ENCODE measurements at regions not wholly inside any gene's neighbourhood (a gene's known extent, or its start where the extent isn't known, plus 50 kb on each side); places are given as distances from the start of the nearest gene placed in this dataset.

DNA sequence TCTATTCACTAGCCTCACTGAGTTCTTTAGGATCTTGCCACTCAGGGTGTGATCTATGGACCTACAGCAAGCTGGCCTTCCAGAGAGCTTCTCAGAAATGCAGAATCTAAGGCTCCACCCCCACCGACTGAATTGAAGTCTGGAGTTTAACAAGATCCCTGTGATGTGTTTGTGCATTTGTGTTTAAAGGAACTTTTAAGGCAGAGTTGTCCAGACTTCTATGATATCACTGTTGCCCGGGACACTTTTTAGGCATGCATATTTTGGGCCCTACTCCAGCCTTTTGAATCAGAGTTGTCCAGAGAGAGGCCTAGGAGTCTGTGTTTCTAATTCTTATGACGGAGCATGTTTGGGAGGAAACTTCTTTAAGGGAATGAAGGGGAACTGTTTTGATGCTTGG is 232.3 kb downstream of the QKI start (continued):
- TF ChIP-seq, protein P1, sequence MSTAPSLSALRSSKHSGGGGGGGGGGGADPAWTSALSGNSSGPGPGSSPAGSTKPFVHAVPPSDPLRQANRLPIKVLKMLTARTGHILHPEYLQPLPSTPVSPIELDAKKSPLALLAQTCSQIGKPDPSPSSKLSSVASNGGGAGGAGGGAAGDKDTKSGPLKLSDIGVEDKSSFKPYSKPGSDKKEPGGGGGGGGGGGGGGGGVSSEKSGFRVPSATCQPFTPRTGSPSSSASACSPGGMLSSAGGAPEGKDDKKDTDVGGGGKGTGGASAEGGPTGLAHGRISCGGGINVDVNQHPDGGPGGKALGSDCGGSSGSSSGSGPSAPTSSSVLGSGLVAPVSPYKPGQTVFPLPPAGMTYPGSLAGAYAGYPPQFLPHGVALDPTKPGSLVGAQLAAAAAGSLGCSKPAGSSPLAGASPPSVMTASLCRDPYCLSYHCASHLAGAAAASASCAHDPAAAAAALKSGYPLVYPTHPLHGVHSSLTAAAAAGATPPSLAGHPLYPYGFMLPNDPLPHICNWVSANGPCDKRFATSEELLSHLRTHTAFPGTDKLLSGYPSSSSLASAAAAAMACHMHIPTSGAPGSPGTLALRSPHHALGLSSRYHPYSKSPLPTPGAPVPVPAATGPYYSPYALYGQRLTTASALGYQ (CRISPR knock-in tag; IDR thresholded peaks at IDR 0.05) = no peak
- TF ChIP-seq SMAD9 (CRISPR knock-in tag; IDR thresholded peaks at IDR 0.05) = no peak
- TF ChIP-seq, protein P2, sequence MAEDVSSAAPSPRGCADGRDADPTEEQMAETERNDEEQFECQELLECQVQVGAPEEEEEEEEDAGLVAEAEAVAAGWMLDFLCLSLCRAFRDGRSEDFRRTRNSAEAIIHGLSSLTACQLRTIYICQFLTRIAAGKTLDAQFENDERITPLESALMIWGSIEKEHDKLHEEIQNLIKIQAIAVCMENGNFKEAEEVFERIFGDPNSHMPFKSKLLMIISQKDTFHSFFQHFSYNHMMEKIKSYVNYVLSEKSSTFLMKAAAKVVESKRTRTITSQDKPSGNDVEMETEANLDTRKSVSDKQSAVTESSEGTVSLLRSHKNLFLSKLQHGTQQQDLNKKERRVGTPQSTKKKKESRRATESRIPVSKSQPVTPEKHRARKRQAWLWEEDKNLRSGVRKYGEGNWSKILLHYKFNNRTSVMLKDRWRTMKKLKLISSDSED (CRISPR knock-in tag; IDR thresholded peaks at IDR 0.05) = no peak

DNA sequence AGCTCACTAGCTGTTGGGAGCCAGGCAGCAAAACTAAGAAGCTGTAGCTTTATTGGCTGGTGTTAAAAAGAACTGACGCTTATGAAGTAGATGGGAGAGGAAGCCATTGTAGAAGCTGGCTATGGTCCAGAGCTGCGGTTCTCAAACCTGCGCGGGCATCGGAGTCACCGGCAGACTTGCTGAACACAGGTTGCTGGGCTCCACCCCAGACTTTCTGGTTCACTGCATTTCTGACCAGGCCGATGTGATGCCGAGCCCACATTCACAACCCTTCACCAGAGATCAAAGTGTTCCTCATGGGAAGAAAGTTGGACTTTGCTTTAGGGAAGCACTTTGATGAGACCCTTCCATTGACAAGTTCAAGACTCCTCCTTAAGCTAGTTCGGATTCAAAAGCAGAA is 231.6 kb downstream of the QKI start:
- Histone ChIP-seq H3K4me1 (ENCODE audit: insufficient read depth, low read length) (no peaks in the 10 kb centered on the region), H3K4me3 (replicated peaks in 1 of 3; ENCODE audit: insufficient read depth in 1 of 3, low read depth in 2 of 3, low read length in 3 of 3) (no peak overlapping the region), H3K27me3 (ENCODE audit: control insufficient read depth in 1 of 2, insufficient read depth in 2 of 2, low read length in 2 of 2) (peaks cover 0 to 15% of the 10 kb centered on the region in 2 experiments; a peak in 2 of 5 replicates), H3K36me3 (replicated peaks in 1 of 2; ENCODE audit: control insufficient read depth in 1 of 2, insufficient read depth in 2 of 2, low read length in 2 of 2) (no peaks in the 10 kb centered on the region), H2AFZ (ENCODE audit: low read length) (no peak overlapping the region), H4K20me1 (ENCODE audit: insufficient read depth, low read length) (no peaks in the 10 kb centered on the region), H3K4me2 (ENCODE audit: low read depth, low read length) (no peak overlapping the region), H3K9ac (ENCODE audit: insufficient read depth, low read depth, low read length) (no peak overlapping the region), H3K27ac (ENCODE audit: extremely low read length, insufficient read depth, low read length) (no peak overlapping the region), H3K9me3 (ENCODE audit: low read length) (no peaks in the 10 kb centered on the region), H3K79me2 (ENCODE audit: insufficient read depth, low read length) (no peaks in the 10 kb centered on the region)
- FAIRE-seq (no peak), DNase-seq (ENCODE audit: low spot score) (no peak), ATAC-seq (no peak)
- no peak for TF ChIP-seq NR1H2 (CRISPR knock-in tag; IDR thresholded peaks at IDR 0.05; ENCODE audit: borderline replicate concordance, low read depth)
- no peak for TF ChIP-seq SP140L (CRISPR knock-in tag; IDR thresholded peaks at IDR 0.05; ENCODE audit: borderline replicate concordance)
- TF ChIP-seq RBM22 (optimal IDR thresholded peaks at IDR 0.05; ENCODE audit: low read length) = no peak
- no peak for TF ChIP-seq ZFP36L2 (CRISPR knock-in tag; IDR thresholded peaks at IDR 0.05)
- ChIA-PET CTCF (ENCODE audit: low intra/inter-chr PET ratio, low total read pairs) (no interaction called here), POLR2A (no interaction called here)
- intact Hi-C loops (cut with micrococcal nuclease; ENCODE audit: unreplicated experiment) = no loop called here
- under 1% methylated on average over 9 of the region's 9 CpGs for WGBS (ENCODE audit: low lambda C conversion rate)
- in situ Hi-C loops (cut with HindIII; ENCODE audit: extremely low pct_ligation_motif_present, low pct_unique_long_range_greater_than_20kb) = no loop called here
- BruUV-seq (replicated peaks) = no TSS peak

Data from HepG2 (cell line).